Upper lobe of left lung (tissue), 6 donors: ENCODE measurements at regions not wholly inside any gene's neighbourhood (a gene's known extent, or its start where the extent isn't known, plus 50 kb on each side); places are given as distances from the start of the nearest gene placed in this dataset.

Experiments used
- ATAC-seq, 2 donors: fragments of 200-7000 bp; cut with Tn5 transposase; one replicate each; pipeline ENCODE4 v1.9.1; 2022; ENCODE audit warnings: mild to moderate bottlenecking in 2 of 2, moderate library complexity in 2 of 2; ENCODE audit not compliant: low FRiP score in 2 of 2
- DNase-seq, 2 donors: peaks; one replicate each; pipeline ENCODE4 v3.0.0-alpha.2; 2019 to 2020
- H3K27ac ChIP-seq, 4 donors: fragments of 200-600 bp; sonication (generic); one replicate each; pipeline ENCODE4 v1.5.1; 2016 to 2019
- H3K27me3 ChIP-seq, 4 donors: fragments of 200-600 bp; sonication (generic); one replicate each; pipeline ENCODE4 v1.5.1; 2017 to 2019
- H3K36me3 ChIP-seq, 4 donors: fragments of 200-600 bp; sonication (generic); one replicate each; pipeline ENCODE4 v1.5.1; 2016 to 2019
- H3K4me1 ChIP-seq, 4 donors: fragments of 200-600 bp; sonication (generic); one replicate each; pipeline ENCODE4 v1.5.1; 2018 to 2019
- H3K4me3 ChIP-seq, 4 donors: fragments of 200-600 bp; sonication (generic); one replicate each; pipeline ENCODE4 v1.5.1; 2017 to 2019; ENCODE audit warnings: mild to moderate bottlenecking in 2 of 4, moderate library complexity in 1 of 4
- H3K9me3 ChIP-seq, 4 donors: fragments of 200-600 bp; sonication (generic); one replicate each; pipeline ENCODE4 v1.5.1; 2018 to 2019
- CTCF ChIP-seq, 6 experiments: fragments of 450-650 bp in 4 of 6; fragments of 200-600 bp in 2 of 6; sonication (generic) in 2 of 6; IDR thresholded peaks; one replicate each; pipeline ENCODE4 v1.5.1; 2016 to 2019; ENCODE audit warnings: antibody characterized with exemption in 6 of 6
- EP300 ChIP-seq, 4 donors: sonication (generic); formaldehyde crosslinking; IDR thresholded peaks; one replicate each; pipeline ENCODE4 v1.5.1; 2017; ENCODE audit warnings: antibody characterized with exemption in 4 of 4, control low read depth in 2 of 4
- POLR2A ChIP-seq, 4 donors: fragments of 450-650 bp; IDR thresholded peaks; one replicate each; pipeline ENCODE4 v1.5.1; 2016 to 2017; ENCODE audit warnings: antibody characterized with exemption in 4 of 4, mild to moderate bottlenecking in 2 of 4
- POLR2AphosphoS5 ChIP-seq, 2 donors: sonication (generic); formaldehyde crosslinking; IDR thresholded peaks; one replicate each; pipeline ENCODE4 v1.5.1; 2017; ENCODE audit warnings: antibody characterized with exemption in 2 of 2
- WGBS, 2 donors: methylation state at CpG; one replicate each; pipeline ENCODE4 v1.1.5; 2017 to 2018; 5-methylcytosine and 5-hydroxymethylcytosine counted together
- donor health status: DM: no; HTN: no; CAD: no; lungs with moderate emphysema.
- donor health status: DM: no; HTN: yes; CAD: no; lungs with severe emphysema.

DNA sequence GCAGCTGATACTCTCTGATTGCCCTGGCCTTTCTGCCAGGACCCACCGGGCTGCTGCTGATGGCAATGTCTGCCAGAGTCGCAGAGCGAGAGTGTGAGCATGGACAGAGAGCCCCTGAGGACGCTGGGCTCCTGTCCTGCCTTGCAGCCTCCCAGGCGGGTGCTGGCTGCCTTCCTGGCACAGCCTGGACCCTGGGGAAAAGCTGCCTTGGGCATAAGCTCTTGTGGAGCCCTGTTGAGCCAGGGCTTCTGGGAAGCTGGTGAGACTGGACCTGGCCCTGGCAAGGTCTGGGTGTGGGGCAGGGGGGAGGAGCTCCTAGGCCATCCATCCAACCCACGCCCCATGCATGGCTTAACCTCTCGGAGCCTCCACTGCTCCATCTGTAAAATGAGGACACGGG lies 105.8 kb upstream of the WNT4 start:
- H3K36me3 ChIP-seq = no peaks in the 10 kb centered on the region
- no peaks in the 10 kb centered on the region for H3K27me3 ChIP-seq
- no peak for TF ChIP-seq CTCF (IDR thresholded peaks at IDR 0.05)
- no peak for TF ChIP-seq POLR2AphosphoS5 (IDR thresholded peaks at IDR 0.05)
- no peak for TF ChIP-seq EP300 (IDR thresholded peaks at IDR 0.05)
- no peak for TF ChIP-seq POLR2A (IDR thresholded peaks at IDR 0.05)
- H3K9me3 ChIP-seq = no peaks in the 10 kb centered on the region
- no peak overlapping the region for H3K27ac ChIP-seq
- H3K4me1 ChIP-seq = peaks cover 0 to 15% (median 9%) of the 10 kb centered on the region in 4 donors
- 58 to 74% methylated on average over 4 to 8 of the region's 8 CpGs for WGBS, 2 donors
- no peak overlapping the region for H3K4me3 ChIP-seq
- ATAC-seq (no peak), DNase-seq (no peak)

GRCh38 chr1:22249928-22250680 lies 107.2 kb upstream of the WNT4 start:
- no peak for DNase-seq
- TF ChIP-seq CTCF (IDR thresholded peaks at IDR 0.05) (no peak), POLR2A (IDR thresholded peaks at IDR 0.05) (no peak), POLR2AphosphoS5 (IDR thresholded peaks at IDR 0.05) (no peak), EP300 (IDR thresholded peaks at IDR 0.05) (no peak)
- Histone ChIP-seq H3K27me3 (no peaks in the 10 kb centered on the region), H3K27ac (no peak overlapping the region), H3K4me3 (no peak overlapping the region), H3K4me1 (peaks cover 0 to 24% (median 18%) of the 10 kb centered on the region in 4 donors), H3K36me3 (no peaks in the 10 kb centered on the region), H3K9me3 (no peaks in the 10 kb centered on the region)
- WGBS, 2 donors = 82 to 86% methylated on average over 11 of the region's 11 CpGs
- no peak for ATAC-seq

DNA sequence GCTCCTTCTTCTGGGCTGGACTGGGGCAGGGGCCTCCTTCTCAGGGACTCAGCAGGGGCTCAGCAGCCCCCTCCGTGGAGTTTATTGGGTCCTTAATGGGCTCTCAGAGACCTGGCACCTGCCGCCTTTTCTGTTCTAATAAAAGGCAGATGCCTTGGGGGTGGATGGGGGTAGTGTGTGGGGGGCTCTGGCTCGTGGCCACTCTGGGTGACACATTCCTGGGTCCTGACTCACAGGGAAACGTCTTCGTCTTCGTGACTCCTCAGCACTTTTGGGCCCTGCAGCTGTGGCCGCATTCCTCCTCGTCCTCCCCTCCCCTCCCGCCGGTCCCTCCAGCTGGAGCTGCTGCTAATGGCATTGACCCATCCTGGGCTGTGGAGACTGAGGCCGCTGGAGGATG lies 107.8 kb upstream of the WNT4 start:
- no peak for ATAC-seq
- TF ChIP-seq EP300 (IDR thresholded peaks at IDR 0.05) (no peak), POLR2A (IDR thresholded peaks at IDR 0.05) (no peak), CTCF (IDR thresholded peaks at IDR 0.05) (no peak), POLR2AphosphoS5 (IDR thresholded peaks at IDR 0.05) (no peak)
- Histone ChIP-seq H3K27ac (no peak overlapping the region), H3K36me3 (no peaks in the 10 kb centered on the region), H3K27me3 (no peaks in the 10 kb centered on the region), H3K9me3 (no peaks in the 10 kb centered on the region), H3K4me3 (no peak overlapping the region), H3K4me1 (peaks cover 4 to 31% (median 24%) of the 10 kb centered on the region in 4 donors)
- 62 to 72% methylated on average over 11 of the region's 11 CpGs for WGBS, 2 donors
- no peak for DNase-seq

DNA sequence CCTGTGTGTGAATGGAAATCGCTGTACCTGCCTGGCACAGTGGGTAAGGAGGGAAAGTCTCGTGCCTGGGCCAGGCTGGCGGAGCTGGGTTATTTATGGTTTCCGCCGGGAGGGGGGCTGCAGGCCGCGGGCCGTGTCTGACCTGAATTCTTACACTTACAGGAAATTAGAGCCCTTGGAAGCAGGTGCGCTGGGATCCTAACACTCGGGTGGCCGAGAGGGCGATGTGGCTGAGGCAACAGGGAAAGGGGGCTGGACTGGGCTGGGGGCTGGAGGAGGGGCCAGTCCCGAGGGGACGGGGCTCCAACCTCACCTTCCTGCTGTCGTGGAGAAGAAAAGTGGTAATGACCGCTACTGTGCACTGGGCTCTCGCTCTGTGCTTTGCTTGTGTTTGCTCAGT lies 109.4 kb upstream of the WNT4 start:
- ATAC-seq (no peak), DNase-seq (peak in 1 of 2 donors; percentile 39)
- Histone ChIP-seq H3K9me3 (no peaks in the 10 kb centered on the region), H3K4me1 (peaks cover 12 to 46% (median 38%) of the 10 kb centered on the region in 4 donors), H3K27me3 (no peaks in the 10 kb centered on the region), H3K27ac (peak overlapping the region in 2 of 4 donors; percentile 1 to 5), H3K4me3 (no peak overlapping the region), H3K36me3 (no peaks in the 10 kb centered on the region)
- 42 to 46% methylated on average over 9 to 17 of the region's 17 CpGs for WGBS, 2 donors
- TF ChIP-seq EP300 (IDR thresholded peaks at IDR 0.05) = no peak
- no peak for TF ChIP-seq CTCF (IDR thresholded peaks at IDR 0.05)
- TF ChIP-seq POLR2AphosphoS5 (IDR thresholded peaks at IDR 0.05) = no peak
- no peak for TF ChIP-seq POLR2A (IDR thresholded peaks at IDR 0.05)
